Endothelial cell of umbilical vein (primary cell): ENCODE measurements at regions not wholly inside any gene's neighbourhood (a gene's known extent, or its start where the extent isn't known, plus 50 kb on each side); places are given as distances from the start of the nearest gene placed in this dataset.

Experiments
- BruUV-seq: library from RNA; stranded (reverse); fragments of 400-500 nt; replicated peaks from 2 replicates; lab custom pipeline; 2021; lab: Mats Ljungman, UMichigan
- CTCF ChIA-PET: fragments of 300-600, 350-600 bp; sonication (Branson Sonifier 250); formaldehyde crosslinking; loops from one replicate; lab custom pipeline; 2021; ENCODE audit warnings: antibody characterized with exemption, inconsistent platforms; lab: Charles Lee
- POLR2A ChIA-PET: fragments of 300-600, 350-600 bp; sonication (Branson Sonifier 250); formaldehyde crosslinking; loops from one replicate; lab custom pipeline; 2021; ENCODE audit warnings: antibody characterized with exemption, inconsistent platforms; lab: Charles Lee
- DNase-seq: peaks from one replicate; pipeline ENCODE4 v3.0.0-alpha.2; 2011; ENCODE audit warnings: low read depth, low spot score
- FAIRE-seq: peaks from 2 replicates; lab custom pipeline; 2011; peaks lifted over from hg19 to GRCh38; lab: Jason Lieb, UNC
- H2AFZ ChIP-seq: 2 replicates; pipeline ENCODE4 v1.6.0; 2012; ENCODE audit warnings: low read depth, low read length, control low read depth, inconsistent platforms
- H3K27ac ChIP-seq: 2 replicates; pipeline ENCODE4 v1.5.1; 2011; ENCODE audit warnings: low read depth, mild to moderate bottlenecking, control low read depth, low read length, moderate library complexity; ENCODE audit not compliant: insufficient read depth
- H3K27me3 ChIP-seq, 2 experiments: 2 replicates each; pipeline versions ENCODE4 v1.6.0 to v1.6.1; 2011; ENCODE audit warnings: low read length in 2 of 2, mixed read lengths in 1 of 2; ENCODE audit not compliant: control insufficient read depth in 2 of 2, insufficient read depth in 2 of 2
- H3K36me3 ChIP-seq, 2 experiments: 2 replicates in 1 of 2; 3 replicates in 1 of 2; pipeline ENCODE4 v1.5.1; 2011; ENCODE audit warnings: low read length in 2 of 2, mild to moderate bottlenecking in 1 of 2, moderate library complexity in 1 of 2; ENCODE audit not compliant: control insufficient read depth in 2 of 2, insufficient read depth in 2 of 2; ENCODE audit errors: extremely low read depth in 1 of 2
- H3K4me1 ChIP-seq: 3 replicates; pipeline ENCODE4 v1.5.1; 2011; ENCODE audit warnings: mild to moderate bottlenecking, low read length; ENCODE audit not compliant: control insufficient read depth, insufficient read depth; ENCODE audit errors: extremely low read depth
- H3K4me2 ChIP-seq: 2 replicates; pipeline ENCODE4 v1.6.1; 2011; ENCODE audit warnings: low read length, control low read depth, mixed read lengths; ENCODE audit not compliant: insufficient read depth
- H3K4me3 ChIP-seq, 3 experiments: fragments of 200-600 bp in 1 of 3; sonication (generic), shearing (Covaris generic) in 1 of 3; replicated peaks in 1 of 3; 2 replicates each; pipeline ENCODE4 v1.5.1; 2011 to 2016; ENCODE audit warnings: control low read depth in 3 of 3, low read length in 3 of 3, mild to moderate bottlenecking in 2 of 3, inconsistent platforms in 1 of 3, low read depth in 1 of 3, moderate library complexity in 1 of 3; ENCODE audit not compliant: insufficient read depth in 1 of 3
- H3K79me2 ChIP-seq: 2 replicates; pipeline ENCODE4 v1.6.0; 2012; ENCODE audit warnings: low read length, inconsistent platforms; ENCODE audit not compliant: control insufficient read depth, insufficient read depth
- H3K9ac ChIP-seq: replicated peaks from 2 replicates; pipeline ENCODE3; 2011; ENCODE audit warnings: low read length, control low read depth; ENCODE audit not compliant: insufficient read depth; ENCODE audit errors: extremely low read depth
- H3K9me1 ChIP-seq: replicated peaks from 3 replicates; pipeline ENCODE4 v1.6.0; 2011; ENCODE audit warnings: mild to moderate bottlenecking, low read length; ENCODE audit not compliant: control insufficient read depth, insufficient read depth; ENCODE audit errors: extremely low read depth
- H3K9me3 ChIP-seq: replicated peaks from 2 replicates; pipeline ENCODE4 v1.5.1; 2012; ENCODE audit warnings: low read length, inconsistent platforms; ENCODE audit not compliant: control insufficient read depth, insufficient read depth
- H4K20me1 ChIP-seq: replicated peaks from 2 replicates; pipeline ENCODE3; 2011; ENCODE audit warnings: mild to moderate bottlenecking, low read length; ENCODE audit not compliant: control insufficient read depth, insufficient read depth; ENCODE audit errors: extremely low read depth
- EZH2 ChIP-seq: IDR thresholded peaks from 2 replicates; pipeline ENCODE4 v1.6.1; 2012; ENCODE audit warnings: borderline replicate concordance, low read depth, mild to moderate bottlenecking, moderate library complexity, low read length, inconsistent platforms; ENCODE audit not compliant: severe bottlenecking
- FOS ChIP-seq: IDR thresholded peaks from 2 replicates; pipeline ENCODE4 v1.6.1; 2011; ENCODE audit warnings: mild to moderate bottlenecking, low read length, moderate library complexity, borderline replicate concordance; ENCODE audit not compliant: insufficient read depth
- GATA2 ChIP-seq: IDR thresholded peaks from 2 replicates; pipeline ENCODE4 v1.7.0; 2011; ENCODE audit warnings: low read depth, mild to moderate bottlenecking, moderate library complexity, mixed read lengths, low read length; ENCODE audit not compliant: insufficient read length, insufficient read depth
- JUN ChIP-seq: IDR thresholded peaks from 2 replicates; pipeline ENCODE4 v1.6.1; 2011; ENCODE audit warnings: borderline replicate concordance, low read depth; ENCODE audit not compliant: insufficient read length, insufficient read depth
- MYC ChIP-seq: IDR thresholded peaks from one replicate; pipeline ENCODE4 v1.6.1; 2011; ENCODE audit warnings: mild to moderate bottlenecking, low read depth, low read length
- POLR2A ChIP-seq: IDR thresholded peaks from 2 replicates; pipeline ENCODE4 v1.6.1; 2012; ENCODE audit warnings: low read depth, mild to moderate bottlenecking, control low read depth, low read length
- POLR2AphosphoS5 ChIP-seq: IDR thresholded peaks from 2 replicates; pipeline ENCODE4 v1.6.1; 2012; ENCODE audit warnings: low read depth, mild to moderate bottlenecking, control low read depth, low read length, moderate library complexity; ENCODE audit not compliant: insufficient read depth
- dilution Hi-C: fragments of 300-500 bp; cut with MboI; formaldehyde crosslinking; loops from one replicate; pipeline ENCODE4 v1.15.0; 2019; ENCODE audit warnings: low sequenced_read_pairs; ENCODE audit not compliant: extremely low pct_ligation_motif_present
- intact Hi-C: fragments of 100-400 bp; cut with micrococcal nuclease; formaldehyde crosslinking; loops from one replicate; pipeline ENCODE4 v1.10.0; 2022
- TF ChIP-seq, protein P1 (sequence below): IDR thresholded peaks from 2 replicates; pipeline ENCODE4 v1.6.1; 2011; ENCODE audit not compliant: insufficient read depth, insufficient read length
- TF ChIP-seq, protein P2 (sequence below), 2 donors: IDR thresholded peaks; 1 replicate in 1 of 2; 2 replicates in 1 of 2; pipeline ENCODE4 v1.5.1; 2011; ENCODE audit warnings: low read length in 2 of 2, mild to moderate bottlenecking in 2 of 2, moderate library complexity in 2 of 2, control low read depth in 1 of 2, inconsistent platforms in 1 of 2, low read depth in 1 of 2; ENCODE audit not compliant: insufficient read depth in 1 of 2; ENCODE audit errors: extremely low read depth in 1 of 2

DNA sequence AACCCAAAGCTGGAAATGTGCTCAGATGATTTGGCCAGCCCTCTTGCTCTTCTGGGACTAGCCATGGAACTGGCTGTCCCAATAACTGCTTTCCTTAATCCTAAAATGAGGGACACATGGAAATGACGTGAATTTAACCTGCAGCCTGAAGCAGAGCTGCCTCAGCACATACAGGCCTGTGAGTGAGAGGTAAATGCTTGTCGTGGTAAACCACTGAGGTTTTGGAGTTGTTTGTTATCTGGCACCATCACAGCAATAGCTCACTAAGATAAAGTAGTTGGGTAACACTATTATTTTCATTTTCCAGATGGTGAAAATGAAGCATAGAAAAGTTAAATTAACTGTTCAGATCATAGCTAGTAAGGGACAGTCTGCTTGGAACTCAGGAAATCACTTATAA, 333.4 kb upstream of the CHD6 start:
- FAIRE-seq, result no peak
- intact Hi-C loops, result loop anchor here (10.0 kb wide), 1 partner anchor 217 kb away; no protein-coding TSS in a partner anchor

DNA sequence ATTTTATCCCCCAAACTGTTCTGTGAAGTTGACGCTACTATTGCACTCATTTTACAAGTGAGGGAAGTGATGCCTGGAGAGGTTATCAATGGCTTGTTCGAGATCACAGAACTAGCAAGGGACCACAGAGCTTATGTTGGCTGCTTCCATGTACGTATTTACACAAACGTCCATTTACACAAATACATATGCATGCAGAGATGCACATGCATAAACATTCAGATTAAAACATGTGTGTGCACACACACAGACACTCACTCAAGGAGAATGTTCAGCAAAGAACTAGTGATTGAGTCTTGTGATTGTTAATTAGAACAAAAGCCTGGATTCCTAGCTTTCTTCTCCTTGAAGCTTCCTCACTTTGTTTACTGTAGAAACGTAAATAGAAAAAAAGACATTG, 321.5 kb upstream of the CHD6 start:
- TF ChIP-seq POLR2AphosphoS5, result no peak
- no peak for TF ChIP-seq JUN
- TF ChIP-seq, protein P1, sequence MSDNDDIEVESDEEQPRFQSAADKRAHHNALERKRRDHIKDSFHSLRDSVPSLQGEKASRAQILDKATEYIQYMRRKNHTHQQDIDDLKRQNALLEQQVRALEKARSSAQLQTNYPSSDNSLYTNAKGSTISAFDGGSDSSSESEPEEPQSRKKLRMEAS, result no peak
- TF ChIP-seq MYC, result no peak
- no peak for TF ChIP-seq POLR2A
- TF ChIP-seq GATA2, result no peak
- TF ChIP-seq EZH2, result no peak
- TF ChIP-seq, protein P2, sequence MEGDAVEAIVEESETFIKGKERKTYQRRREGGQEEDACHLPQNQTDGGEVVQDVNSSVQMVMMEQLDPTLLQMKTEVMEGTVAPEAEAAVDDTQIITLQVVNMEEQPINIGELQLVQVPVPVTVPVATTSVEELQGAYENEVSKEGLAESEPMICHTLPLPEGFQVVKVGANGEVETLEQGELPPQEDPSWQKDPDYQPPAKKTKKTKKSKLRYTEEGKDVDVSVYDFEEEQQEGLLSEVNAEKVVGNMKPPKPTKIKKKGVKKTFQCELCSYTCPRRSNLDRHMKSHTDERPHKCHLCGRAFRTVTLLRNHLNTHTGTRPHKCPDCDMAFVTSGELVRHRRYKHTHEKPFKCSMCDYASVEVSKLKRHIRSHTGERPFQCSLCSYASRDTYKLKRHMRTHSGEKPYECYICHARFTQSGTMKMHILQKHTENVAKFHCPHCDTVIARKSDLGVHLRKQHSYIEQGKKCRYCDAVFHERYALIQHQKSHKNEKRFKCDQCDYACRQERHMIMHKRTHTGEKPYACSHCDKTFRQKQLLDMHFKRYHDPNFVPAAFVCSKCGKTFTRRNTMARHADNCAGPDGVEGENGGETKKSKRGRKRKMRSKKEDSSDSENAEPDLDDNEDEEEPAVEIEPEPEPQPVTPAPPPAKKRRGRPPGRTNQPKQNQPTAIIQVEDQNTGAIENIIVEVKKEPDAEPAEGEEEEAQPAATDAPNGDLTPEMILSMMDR (IDR thresholded peaks at IDR 0.05; ENCODE audit: extremely low read depth in 1 of 2, insufficient read depth in 1 of 2, low read depth in 1 of 2, low read length in 2 of 2), result no peak
- TF ChIP-seq FOS, result no peak
- DNase-seq (no peak), FAIRE-seq (no peak)

More for the DNA sequence above, 333.4 kb upstream of the CHD6 start:
- BruUV-seq, result no TSS peak
- Histone ChIP-seq H3K36me3 (no peaks in the 10 kb centered on the region), H3K9me3 (no peaks in the 10 kb centered on the region), H3K79me2 (no peaks in the 10 kb centered on the region), H3K4me3 (no peak overlapping the region), H2AFZ (no peak overlapping the region), H3K9me1 (no peaks in the 10 kb centered on the region), H3K4me2 (no peak overlapping the region), H3K9ac (no peak overlapping the region), H3K27me3 (no peaks in the 10 kb centered on the region), H4K20me1 (no peaks in the 10 kb centered on the region), H3K27ac (no peak overlapping the region), H3K4me1 (no peaks in the 10 kb centered on the region)
- dilution Hi-C loops, result no loop called here
- ChIA-PET CTCF (interaction anchor here (3.8 kb wide), 1 partner anchor 67 kb away, joined by 11 read pairs; no protein-coding TSS in a partner anchor), POLR2A (no interaction called here)
- no peak for DNase-seq
- TF ChIP-seq EZH2, result no peak

More for the DNA sequence above, 321.5 kb upstream of the CHD6 start:
- no TSS peak for BruUV-seq
- no peaks in the 10 kb centered on the region for H3K27me3 ChIP-seq
- H3K4me3 ChIP-seq, result no peak overlapping the region
- CTCF ChIA-PET, result no interaction called here
- intact Hi-C loops, result no loop called here
- no peak overlapping the region for H3K27ac ChIP-seq
- dilution Hi-C loops, result no loop called here
- no peaks in the 10 kb centered on the region for H3K36me3 ChIP-seq
- H3K9ac ChIP-seq, result no peak overlapping the region
- H3K9me1 ChIP-seq, result no peaks in the 10 kb centered on the region
- POLR2A ChIA-PET, result no interaction called here
- H3K4me2 ChIP-seq, result no peak overlapping the region
- H3K9me3 ChIP-seq, result no peaks in the 10 kb centered on the region
- no peaks in the 10 kb centered on the region for H3K79me2 ChIP-seq
- no peak overlapping the region for H2AFZ ChIP-seq
- no peaks in the 10 kb centered on the region for H4K20me1 ChIP-seq
- H3K4me1 ChIP-seq, result no peaks in the 10 kb centered on the region
